Keratinocyte (primary cell): ENCODE measurements at regions not wholly inside any gene's neighbourhood (a gene's known extent, or its start where the extent isn't known, plus 50 kb on each side); places are given as distances from the start of the nearest gene placed in this dataset.

Experiments used
- DNase-seq: peaks from one replicate; pipeline ENCODE4 v3.0.0-alpha.2; 2011; ENCODE audit warnings: low read depth, missing footprints, low spot score
- FAIRE-seq: peaks from 2 replicates; lab custom pipeline; 2011; peaks lifted over from hg19 to GRCh38; lab: Jason Lieb, UNC
- H2AFZ ChIP-seq: 2 replicates; pipeline ENCODE4 v1.6.0; 2012; ENCODE audit warnings: low read length, control low read depth, inconsistent platforms; ENCODE audit not compliant: control insufficient read depth
- H3K27ac ChIP-seq: 2 replicates; pipeline ENCODE4 v1.5.1; 2011; ENCODE audit warnings: low read length; ENCODE audit not compliant: control insufficient read depth, insufficient read depth
- H3K27me3 ChIP-seq: 3 replicates; pipeline ENCODE4 v1.6.0; 2011; ENCODE audit warnings: low read length; ENCODE audit not compliant: control insufficient read depth, insufficient read depth; ENCODE audit errors: extremely low read depth
- H3K36me3 ChIP-seq, 2 experiments: 2 replicates in 1 of 2; 3 replicates in 1 of 2; pipeline ENCODE4 v1.5.1; 2011; ENCODE audit warnings: low read length in 2 of 2, mild to moderate bottlenecking in 1 of 2; ENCODE audit not compliant: control insufficient read depth in 2 of 2, insufficient read depth in 2 of 2; ENCODE audit errors: extremely low read depth in 1 of 2
- H3K4me1 ChIP-seq: 3 replicates; pipeline ENCODE4 v1.5.1; 2011; ENCODE audit warnings: low read length; ENCODE audit not compliant: control insufficient read depth, insufficient read depth; ENCODE audit errors: extremely low read depth
- H3K4me2 ChIP-seq: 3 replicates; pipeline ENCODE4 v1.6.0; 2011; ENCODE audit warnings: low read depth, low read length; ENCODE audit not compliant: control insufficient read depth, insufficient read depth; ENCODE audit errors: extremely low read depth
- H3K4me3 ChIP-seq, 3 experiments: fragments of 200-600 bp in 1 of 3; sonication (generic) in 1 of 3; 2 replicates in 2 of 3; 3 replicates in 1 of 3; pipeline ENCODE4 v1.5.1; 2011 to 2016; ENCODE audit warnings: low read length in 3 of 3, mild to moderate bottlenecking in 3 of 3, control low read depth in 2 of 3, inconsistent platforms in 1 of 3, low read depth in 1 of 3, mixed read lengths in 1 of 3, mixed run types in 1 of 3, moderate library complexity in 1 of 3; ENCODE audit not compliant: control insufficient read depth in 2 of 3, insufficient read depth in 2 of 3; ENCODE audit errors: extremely low read depth in 1 of 3
- H3K79me2 ChIP-seq: 2 replicates; pipeline ENCODE4 v1.6.0; 2012; ENCODE audit warnings: low read length; ENCODE audit not compliant: control insufficient read depth, insufficient read depth
- H3K9ac ChIP-seq: 3 replicates; pipeline ENCODE4 v1.6.0; 2011; ENCODE audit warnings: low read length; ENCODE audit not compliant: control insufficient read depth, insufficient read depth; ENCODE audit errors: extremely low read depth
- H3K9me1 ChIP-seq: 3 replicates; pipeline ENCODE4 v1.6.0; 2011; ENCODE audit warnings: low read length; ENCODE audit not compliant: control insufficient read depth, insufficient read depth; ENCODE audit errors: extremely low read depth
- H3K9me3 ChIP-seq: 2 replicates; pipeline ENCODE4 v1.5.1; 2012; ENCODE audit warnings: low read depth, low read length; ENCODE audit not compliant: control insufficient read depth
- H4K20me1 ChIP-seq: 3 replicates; pipeline ENCODE4 v1.6.0; 2011; ENCODE audit warnings: low read length; ENCODE audit not compliant: control insufficient read depth, insufficient read depth; ENCODE audit errors: extremely low read depth
- CTCF ChIP-seq, 3 experiments: IDR thresholded peaks in 1 of 3; conservative IDR thresholded peaks in 1 of 3; optimal IDR thresholded peaks in 1 of 3; 2 replicates in 2 of 3; 3 replicates in 1 of 3; pipeline versions ENCODE3 to v1.5.1; 2011; ENCODE audit warnings: low read length in 3 of 3, mild to moderate bottlenecking in 3 of 3, moderate library complexity in 2 of 3, control low read depth in 1 of 3, inconsistent platforms in 1 of 3; ENCODE audit not compliant: insufficient read depth in 2 of 3; ENCODE audit errors: extremely low read depth in 1 of 3
- EZH2 ChIP-seq: IDR thresholded peaks from one replicate; pipeline ENCODE4 v1.6.1; 2012; ENCODE audit warnings: inconsistent platforms, mild to moderate bottlenecking, low read length, moderate library complexity
- dilution Hi-C: fragments of 300-500 bp; cut with MboI; formaldehyde crosslinking; loops from one replicate; pipeline ENCODE4 v1.7.0; 2020; ENCODE audit warnings: low sequenced_read_pairs; ENCODE audit not compliant: extremely low pct_ligation_motif_present

GRCh38 chr2:3951131-3951954 is 248.0 kb downstream of the DCDC2C start:
- Histone ChIP-seq H3K79me2 (no peaks in the 10 kb centered on the region), H3K9ac (no peak overlapping the region), H4K20me1 (no peaks in the 10 kb centered on the region), H3K9me1 (no peaks in the 10 kb centered on the region), H3K27me3 (no peaks in the 10 kb centered on the region), H3K4me3 (no peak overlapping the region), H3K27ac (no peak overlapping the region), H3K36me3 (no peaks in the 10 kb centered on the region), H3K4me1 (no peaks in the 10 kb centered on the region), H2AFZ (no peak overlapping the region), H3K4me2 (no peak overlapping the region), H3K9me3 (peaks cover 7% of the 10 kb centered on the region)
- dilution Hi-C loops: no loop called here
- no peak for FAIRE-seq
- DNase-seq: no peak
- TF ChIP-seq EZH2: no peak
- no peak for TF ChIP-seq CTCF (optimal IDR thresholded peaks at IDR 0.05 in 1 of 3, IDR thresholded peaks at IDR 0.05 in 1 of 3, conservative IDR thresholded peaks at IDR 0.05 in 1 of 3; ENCODE audit: extremely low read depth in 1 of 3, insufficient read depth in 2 of 3, low read length in 3 of 3)

GRCh38 chr2:3952866-3953516 is 249.6 kb downstream of the DCDC2C start:
- no peaks in the 10 kb centered on the region for H3K36me3 ChIP-seq
- no peak overlapping the region for H3K27ac ChIP-seq
- H3K9me1 ChIP-seq: no peaks in the 10 kb centered on the region
- TF ChIP-seq CTCF (optimal IDR thresholded peaks at IDR 0.05 in 1 of 3, IDR thresholded peaks at IDR 0.05 in 1 of 3, conservative IDR thresholded peaks at IDR 0.05 in 1 of 3; ENCODE audit: extremely low read depth in 1 of 3, insufficient read depth in 2 of 3, low read length in 3 of 3): no peak
- TF ChIP-seq EZH2: no peak
- no peaks in the 10 kb centered on the region for H3K27me3 ChIP-seq
- peaks cover 7% of the 10 kb centered on the region for H3K9me3 ChIP-seq
- DNase-seq (no peak), FAIRE-seq (no peak)
- H2AFZ ChIP-seq: no peak overlapping the region
- no peaks in the 10 kb centered on the region for H3K4me1 ChIP-seq
- H3K4me2 ChIP-seq: no peak overlapping the region
- no peak overlapping the region for H3K9ac ChIP-seq
- dilution Hi-C loops: no loop called here
- H3K4me3 ChIP-seq: no peak overlapping the region
- H4K20me1 ChIP-seq: no peaks in the 10 kb centered on the region
- H3K79me2 ChIP-seq: no peaks in the 10 kb centered on the region
